KMS-11 (cell line): ENCODE measurements at regions not wholly inside any gene's neighbourhood (a gene's known extent, or its start where the extent isn't known, plus 50 kb on each side); places are given as distances from the start of the nearest gene placed in this dataset.
"Not testable (repeated sequence)": the region's sequence is repeated elsewhere in the genome, so short reads cannot be mapped to it uniquely, and the experiment has no call there.

Experiments used
- H2AFZ ChIP-seq: fragments of 200-600 bp; sonication (generic); 2 replicates; pipeline ENCODE4 v1.6.1; 2016; ENCODE audit warnings: antibody characterized with exemption, mixed run types, low read depth
- H3K27ac ChIP-seq: fragments of 200-600 bp; sonication (generic); 2 replicates; pipeline ENCODE4 v1.6.1; 2016; ENCODE audit warnings: mild to moderate bottlenecking, mixed run types
- H3K27me3 ChIP-seq: fragments of 200-600 bp; sonication (generic); 2 replicates; pipeline ENCODE4 v1.6.1; 2017; ENCODE audit warnings: mild to moderate bottlenecking, low read depth, mixed run types, moderate library complexity; ENCODE audit not compliant: insufficient read depth
- H3K36me3 ChIP-seq: fragments of 200-600 bp; sonication (generic); 2 replicates; pipeline ENCODE4 v1.6.1; 2017; ENCODE audit warnings: mild to moderate bottlenecking, mixed run types; ENCODE audit not compliant: insufficient read depth
- H3K4me1 ChIP-seq: fragments of 200-600 bp; sonication (generic); 2 replicates; pipeline ENCODE4 v1.6.1; 2016; ENCODE audit warnings: mild to moderate bottlenecking, low read depth, mixed run types; ENCODE audit not compliant: poor library complexity, severe bottlenecking
- H3K4me2 ChIP-seq: fragments of 200-600 bp; sonication (generic); 2 replicates; pipeline ENCODE4 v1.7.0; 2016; ENCODE audit warnings: mild to moderate bottlenecking, mixed run types
- H3K4me3 ChIP-seq: fragments of 200-600 bp; sonication (generic); IDR thresholded peaks from 2 replicates; pipeline ENCODE4 v1.6.1; 2017; ENCODE audit warnings: low read depth, low read length, mixed read lengths; ENCODE audit not compliant: insufficient read depth
- H3K79me2 ChIP-seq: fragments of 200-600 bp; sonication (generic); 2 replicates; pipeline ENCODE4 v1.6.1; 2016; ENCODE audit warnings: low read depth, mixed run types; ENCODE audit not compliant: insufficient read depth
- H3K9ac ChIP-seq: fragments of 200-600 bp; sonication (generic); 2 replicates; pipeline ENCODE4 v1.6.1; 2016; ENCODE audit warnings: mild to moderate bottlenecking, mixed run types
- H4K20me1 ChIP-seq: fragments of 200-600 bp; sonication (generic); 2 replicates; pipeline ENCODE4 v1.6.1; 2016; ENCODE audit warnings: mild to moderate bottlenecking, mixed run types; ENCODE audit not compliant: insufficient read depth
- TF ChIP-seq, protein P1 (sequence below): fragments of 200-600 bp; sonication (generic); conservative IDR thresholded peaks from 2 replicates; pipeline ENCODE4 v1.6.1; 2017; ENCODE audit warnings: low read depth, mild to moderate bottlenecking, antibody characterized with exemption, low read length, moderate library complexity, mixed read lengths

DNA sequence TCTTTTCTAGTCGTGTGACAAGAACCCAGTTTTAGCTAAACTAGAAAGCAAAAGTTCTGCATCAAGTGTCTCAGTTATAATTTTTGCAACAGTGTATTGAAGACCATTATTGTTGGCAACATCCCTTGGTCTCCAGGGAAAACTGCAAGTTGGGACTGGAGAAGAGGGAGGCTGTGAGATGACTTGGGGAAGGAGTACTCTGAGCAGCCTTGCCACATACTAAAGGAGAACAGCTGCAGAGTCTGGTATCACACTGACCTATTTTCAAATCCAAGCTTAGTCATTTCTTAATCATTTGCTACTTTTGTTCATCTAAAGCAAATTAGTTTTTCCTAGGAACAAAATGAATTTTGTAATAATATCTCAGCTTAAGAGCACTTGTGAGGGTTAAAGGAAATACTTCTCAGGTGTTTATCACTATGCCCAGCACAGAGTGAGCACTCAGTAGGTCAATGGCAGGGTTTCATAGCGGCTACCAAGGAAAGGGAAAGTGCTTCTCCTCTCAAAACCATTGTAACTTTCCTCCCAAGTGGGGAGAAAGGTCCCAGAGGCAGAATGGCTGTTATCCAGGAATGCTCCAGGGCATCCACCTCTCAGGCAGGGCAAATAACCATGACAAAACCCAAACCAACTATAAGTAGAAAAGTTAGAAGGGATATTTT is 247.1 kb downstream of the C11orf87 start:
- Histone ChIP-seq H3K27me3 (no peaks in the 10 kb centered on the region), H3K27ac (no peak overlapping the region), H2AFZ (no peak overlapping the region), H3K4me2 (no peak overlapping the region), H4K20me1 (no peaks in the 10 kb centered on the region), H3K4me1 (no peaks in the 10 kb centered on the region), H3K79me2 (no peaks in the 10 kb centered on the region), H3K36me3 (no peaks in the 10 kb centered on the region), H3K4me3 (no peak overlapping the region), H3K9ac (no peak overlapping the region)
- TF ChIP-seq, protein P1, sequence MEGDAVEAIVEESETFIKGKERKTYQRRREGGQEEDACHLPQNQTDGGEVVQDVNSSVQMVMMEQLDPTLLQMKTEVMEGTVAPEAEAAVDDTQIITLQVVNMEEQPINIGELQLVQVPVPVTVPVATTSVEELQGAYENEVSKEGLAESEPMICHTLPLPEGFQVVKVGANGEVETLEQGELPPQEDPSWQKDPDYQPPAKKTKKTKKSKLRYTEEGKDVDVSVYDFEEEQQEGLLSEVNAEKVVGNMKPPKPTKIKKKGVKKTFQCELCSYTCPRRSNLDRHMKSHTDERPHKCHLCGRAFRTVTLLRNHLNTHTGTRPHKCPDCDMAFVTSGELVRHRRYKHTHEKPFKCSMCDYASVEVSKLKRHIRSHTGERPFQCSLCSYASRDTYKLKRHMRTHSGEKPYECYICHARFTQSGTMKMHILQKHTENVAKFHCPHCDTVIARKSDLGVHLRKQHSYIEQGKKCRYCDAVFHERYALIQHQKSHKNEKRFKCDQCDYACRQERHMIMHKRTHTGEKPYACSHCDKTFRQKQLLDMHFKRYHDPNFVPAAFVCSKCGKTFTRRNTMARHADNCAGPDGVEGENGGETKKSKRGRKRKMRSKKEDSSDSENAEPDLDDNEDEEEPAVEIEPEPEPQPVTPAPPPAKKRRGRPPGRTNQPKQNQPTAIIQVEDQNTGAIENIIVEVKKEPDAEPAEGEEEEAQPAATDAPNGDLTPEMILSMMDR, result no peak

DNA sequence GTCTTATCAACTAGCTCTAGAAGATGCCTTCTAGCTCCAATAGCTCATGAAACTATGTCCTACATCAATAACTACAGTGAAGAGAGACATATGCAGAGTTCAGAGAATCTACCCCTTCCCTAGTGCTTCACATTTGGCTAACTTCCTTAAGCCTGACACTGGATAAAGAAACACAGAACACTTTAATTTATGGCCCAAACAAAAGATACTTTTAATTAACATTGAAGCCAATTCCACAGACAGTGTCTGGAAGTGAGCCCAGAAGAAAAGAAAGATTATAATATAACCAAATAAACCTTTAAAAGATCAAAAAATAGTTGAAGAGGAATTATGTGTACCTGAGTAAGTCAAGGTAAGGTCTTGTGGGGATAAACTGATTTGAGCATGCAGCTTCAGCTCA is 255.2 kb downstream of the C11orf87 start:
- Histone ChIP-seq H3K4me3 (no peak overlapping the region), H3K27ac (no peak overlapping the region), H3K36me3 (no peaks in the 10 kb centered on the region), H3K4me2 (no peak overlapping the region), H2AFZ (no peak overlapping the region), H3K9ac (no peak overlapping the region), H3K79me2 (no peaks in the 10 kb centered on the region), H3K27me3 (no peaks in the 10 kb centered on the region), H4K20me1 (no peaks in the 10 kb centered on the region), H3K4me1 (no peaks in the 10 kb centered on the region)
- TF ChIP-seq, protein P1, result no peak

DNA sequence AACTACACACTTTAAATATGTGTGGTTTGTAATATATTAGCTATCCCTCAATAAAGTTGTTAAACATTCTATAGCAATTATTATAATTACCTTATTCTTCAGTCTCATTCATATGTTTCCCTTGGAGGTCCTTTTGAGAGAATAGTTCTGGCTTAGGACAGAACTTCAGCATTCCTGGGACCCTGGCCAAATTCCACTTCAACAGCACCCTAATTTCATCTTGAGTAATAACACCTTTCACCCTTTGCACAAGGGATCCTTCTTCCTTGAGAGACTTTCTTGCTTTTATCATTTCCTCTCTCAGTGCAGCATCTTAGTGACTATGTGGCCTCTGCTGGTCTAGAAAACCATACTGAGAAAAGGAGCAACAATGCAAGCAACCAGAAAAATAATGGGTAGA is 255.9 kb downstream of the C11orf87 start:
- H3K27me3 ChIP-seq, result no peaks in the 10 kb centered on the region
- H3K9ac ChIP-seq, result no peak overlapping the region
- no peak overlapping the region for H3K27ac ChIP-seq
- H4K20me1 ChIP-seq, result no peaks in the 10 kb centered on the region
- no peaks in the 10 kb centered on the region for H3K79me2 ChIP-seq
- no peak overlapping the region for H3K4me3 ChIP-seq
- TF ChIP-seq, protein P1, result no peak
- no peaks in the 10 kb centered on the region for H3K4me1 ChIP-seq
- no peak overlapping the region for H3K4me2 ChIP-seq
- no peak overlapping the region for H2AFZ ChIP-seq
- no peaks in the 10 kb centered on the region for H3K36me3 ChIP-seq

DNA sequence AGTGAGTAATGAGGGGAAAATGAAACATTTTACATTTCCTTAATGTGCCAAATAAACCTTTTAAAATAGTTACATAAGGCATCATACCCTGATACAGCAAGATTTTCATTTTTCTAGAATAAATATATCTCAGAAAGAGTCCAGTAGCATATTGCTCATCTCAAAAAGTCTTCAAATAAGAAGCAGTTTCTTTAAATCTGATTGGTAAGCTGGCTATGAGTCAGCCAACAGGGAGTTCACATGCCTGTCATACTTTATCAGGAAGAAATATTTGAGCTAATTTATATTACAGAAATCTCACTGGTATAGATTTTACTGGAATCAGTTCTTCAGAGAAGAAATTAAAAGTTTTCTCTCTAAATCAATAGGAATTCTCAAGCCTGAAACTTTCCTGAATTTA is 258.1 kb downstream of the C11orf87 start:
- no peaks in the 10 kb centered on the region for H3K79me2 ChIP-seq
- H4K20me1 ChIP-seq, result no peaks in the 10 kb centered on the region
- no peak overlapping the region for H3K9ac ChIP-seq
- TF ChIP-seq, protein P1, result no peak
- H3K4me1 ChIP-seq, result no peaks in the 10 kb centered on the region
- H3K36me3 ChIP-seq, result no peaks in the 10 kb centered on the region
- H3K27ac ChIP-seq, result no peak overlapping the region
- no peaks in the 10 kb centered on the region for H3K27me3 ChIP-seq
- no peak overlapping the region for H3K4me2 ChIP-seq
- no peak overlapping the region for H3K4me3 ChIP-seq
- no peak overlapping the region for H2AFZ ChIP-seq

DNA sequence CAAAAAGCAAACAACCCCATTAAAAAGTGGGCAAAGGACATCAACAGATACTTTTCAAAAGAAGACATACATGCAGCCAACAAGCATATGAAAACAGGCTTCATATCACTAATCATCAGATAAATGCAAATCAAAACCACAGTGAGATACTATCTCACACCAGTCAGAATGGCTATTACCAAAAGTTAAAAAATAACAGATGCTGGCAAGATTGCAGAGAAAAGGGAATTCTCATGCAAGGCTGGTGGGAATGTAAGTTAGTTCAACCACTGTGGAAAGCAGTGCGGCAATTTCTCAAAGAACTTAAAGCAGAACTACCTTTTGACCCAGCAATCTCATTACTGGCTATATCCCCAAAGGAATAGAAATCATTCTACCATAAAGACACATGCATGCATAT is 260.8 kb downstream of the C11orf87 start:
- not testable (repeated sequence) for H3K9ac ChIP-seq, H3K27me3 ChIP-seq, H3K4me3 ChIP-seq, H3K79me2 ChIP-seq, H3K4me1 ChIP-seq, H3K4me2 ChIP-seq, H2AFZ ChIP-seq, H3K36me3 ChIP-seq, H4K20me1 ChIP-seq, H3K27ac ChIP-seq
